ENCODE measurements at regions not wholly inside any gene's neighbourhood (a gene's known extent, or its start where the extent isn't known, plus 50 kb on each side); places are given as distances from the start of the nearest gene placed in this dataset.

DNA sequence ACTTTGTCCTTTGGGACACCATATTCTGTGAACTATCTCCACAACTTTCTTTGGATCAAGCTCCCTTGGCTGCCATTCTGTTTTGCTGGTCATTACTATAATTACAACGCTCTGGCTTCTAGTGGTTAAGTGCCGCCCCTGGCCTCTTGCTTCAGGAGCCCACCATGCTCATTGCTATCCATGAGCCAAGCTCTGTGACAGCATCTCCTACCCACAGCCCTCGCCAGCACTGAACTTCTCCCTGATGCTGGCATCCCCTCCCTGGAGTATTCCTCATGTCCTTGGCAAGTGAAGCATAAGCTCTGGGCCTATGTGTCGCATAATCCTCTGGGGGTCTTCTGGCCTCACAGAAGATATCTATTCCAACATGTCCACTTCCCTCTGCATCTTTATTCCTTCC, 60.6 kb upstream of the DHX40 start:
- TF ChIP-seq, protein P1, sequence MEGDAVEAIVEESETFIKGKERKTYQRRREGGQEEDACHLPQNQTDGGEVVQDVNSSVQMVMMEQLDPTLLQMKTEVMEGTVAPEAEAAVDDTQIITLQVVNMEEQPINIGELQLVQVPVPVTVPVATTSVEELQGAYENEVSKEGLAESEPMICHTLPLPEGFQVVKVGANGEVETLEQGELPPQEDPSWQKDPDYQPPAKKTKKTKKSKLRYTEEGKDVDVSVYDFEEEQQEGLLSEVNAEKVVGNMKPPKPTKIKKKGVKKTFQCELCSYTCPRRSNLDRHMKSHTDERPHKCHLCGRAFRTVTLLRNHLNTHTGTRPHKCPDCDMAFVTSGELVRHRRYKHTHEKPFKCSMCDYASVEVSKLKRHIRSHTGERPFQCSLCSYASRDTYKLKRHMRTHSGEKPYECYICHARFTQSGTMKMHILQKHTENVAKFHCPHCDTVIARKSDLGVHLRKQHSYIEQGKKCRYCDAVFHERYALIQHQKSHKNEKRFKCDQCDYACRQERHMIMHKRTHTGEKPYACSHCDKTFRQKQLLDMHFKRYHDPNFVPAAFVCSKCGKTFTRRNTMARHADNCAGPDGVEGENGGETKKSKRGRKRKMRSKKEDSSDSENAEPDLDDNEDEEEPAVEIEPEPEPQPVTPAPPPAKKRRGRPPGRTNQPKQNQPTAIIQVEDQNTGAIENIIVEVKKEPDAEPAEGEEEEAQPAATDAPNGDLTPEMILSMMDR (IDR thresholded peaks at IDR 0.05; ENCODE audit: low read length): no peak
- TF ChIP-seq EZH2 (IDR thresholded peaks at IDR 0.05; ENCODE audit: borderline replicate concordance, low read length): no peak

All from OCI-LY1 (cell line).